ENCODE measurements at regions not wholly inside any gene's neighbourhood (a gene's known extent, or its start where the extent isn't known, plus 50 kb on each side); places are given as distances from the start of the nearest gene placed in this dataset.
A peak's percentile ranks its signal among the peaks of the same experiment; 100 is the strongest.

GRCh38 chrX:143455046-143455445 lies 62.2 kb downstream of the SPANXN3 start:
- Histone ChIP-seq H3K27me3 (ENCODE audit: insufficient read depth, low read depth, severe bottlenecking) (peaks cover 5% of the 10 kb centered on the region), H3K27ac (no peak overlapping the region), H3K9me3 (ENCODE audit: severe bottlenecking) (no peaks in the 10 kb centered on the region), H3K4me3 (ENCODE audit: low read depth, low read length) (no peak overlapping the region), H3K36me3 (no peaks in the 10 kb centered on the region)
- no peak for DNase-seq
- TF ChIP-seq, protein P1, sequence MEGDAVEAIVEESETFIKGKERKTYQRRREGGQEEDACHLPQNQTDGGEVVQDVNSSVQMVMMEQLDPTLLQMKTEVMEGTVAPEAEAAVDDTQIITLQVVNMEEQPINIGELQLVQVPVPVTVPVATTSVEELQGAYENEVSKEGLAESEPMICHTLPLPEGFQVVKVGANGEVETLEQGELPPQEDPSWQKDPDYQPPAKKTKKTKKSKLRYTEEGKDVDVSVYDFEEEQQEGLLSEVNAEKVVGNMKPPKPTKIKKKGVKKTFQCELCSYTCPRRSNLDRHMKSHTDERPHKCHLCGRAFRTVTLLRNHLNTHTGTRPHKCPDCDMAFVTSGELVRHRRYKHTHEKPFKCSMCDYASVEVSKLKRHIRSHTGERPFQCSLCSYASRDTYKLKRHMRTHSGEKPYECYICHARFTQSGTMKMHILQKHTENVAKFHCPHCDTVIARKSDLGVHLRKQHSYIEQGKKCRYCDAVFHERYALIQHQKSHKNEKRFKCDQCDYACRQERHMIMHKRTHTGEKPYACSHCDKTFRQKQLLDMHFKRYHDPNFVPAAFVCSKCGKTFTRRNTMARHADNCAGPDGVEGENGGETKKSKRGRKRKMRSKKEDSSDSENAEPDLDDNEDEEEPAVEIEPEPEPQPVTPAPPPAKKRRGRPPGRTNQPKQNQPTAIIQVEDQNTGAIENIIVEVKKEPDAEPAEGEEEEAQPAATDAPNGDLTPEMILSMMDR (IDR thresholded peaks at IDR 0.05; ENCODE audit: low read depth, low read length) = no peak

DNA sequence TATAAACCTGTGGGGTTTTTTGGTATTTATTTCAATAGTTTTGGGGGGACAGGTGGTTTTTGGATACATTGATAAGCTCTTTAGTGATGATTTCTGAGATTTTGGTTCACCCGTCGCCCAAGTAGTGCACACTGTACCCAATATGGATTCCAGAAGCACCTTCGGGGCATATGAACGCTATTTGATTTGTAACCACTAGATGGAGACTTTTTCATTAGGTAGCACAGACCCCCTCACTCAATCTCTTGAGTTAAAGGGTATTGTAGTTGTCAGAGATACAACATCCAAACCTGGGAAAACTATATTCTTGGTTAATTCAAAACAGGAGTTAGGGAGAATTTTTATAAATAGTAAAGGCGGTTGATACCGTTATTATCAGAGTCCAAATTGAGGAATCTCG lies 79.8 kb downstream of the SPANXN3 start:
- Histone ChIP-seq H3K9me3 (ENCODE audit: severe bottlenecking) (no peaks in the 10 kb centered on the region), H3K27me3 (ENCODE audit: insufficient read depth, low read depth, severe bottlenecking) (peaks cover 18% of the 10 kb centered on the region), H3K4me3 (ENCODE audit: low read depth, low read length) (no peak overlapping the region), H3K36me3 (no peaks in the 10 kb centered on the region), H3K27ac (no peak overlapping the region)
- TF ChIP-seq, protein P1 (IDR thresholded peaks at IDR 0.05; ENCODE audit: low read depth, low read length) = peak; percentile 39; the same call in 1 of the 2 replicates
- no peak for DNase-seq

GRCh38 chrX:143435916-143436315 lies 81.4 kb downstream of the SPANXN3 start:
- Histone ChIP-seq H3K4me3 (ENCODE audit: low read depth, low read length) (no peak overlapping the region), H3K27me3 (ENCODE audit: insufficient read depth, low read depth, severe bottlenecking) (peaks cover 18% of the 10 kb centered on the region), H3K36me3 (no peaks in the 10 kb centered on the region), H3K9me3 (ENCODE audit: severe bottlenecking) (no peaks in the 10 kb centered on the region), H3K27ac (no peak overlapping the region)
- TF ChIP-seq, protein P1 (IDR thresholded peaks at IDR 0.05; ENCODE audit: low read depth, low read length) = no peak
- no peak for DNase-seq

DNA sequence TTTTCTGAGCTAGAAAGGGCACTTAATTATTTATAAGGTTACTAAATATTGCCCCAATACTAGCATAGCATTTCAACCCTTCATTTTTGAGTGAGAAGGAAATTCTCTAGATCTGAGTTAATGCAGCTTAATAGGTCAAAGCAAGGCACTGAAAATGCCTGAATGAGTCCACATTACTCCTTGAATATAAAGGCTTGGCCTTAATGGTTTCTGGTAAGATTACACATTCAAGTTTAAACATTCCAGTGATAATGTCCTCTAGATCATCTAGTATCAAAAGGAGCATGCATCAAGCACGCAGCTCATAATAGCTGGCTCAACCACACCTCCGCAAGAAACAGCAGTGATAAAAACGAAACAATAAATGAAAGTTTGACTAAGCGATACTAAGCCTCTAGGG lies 87.5 kb downstream of the SPANXN3 start:
- TF ChIP-seq, protein P1 (IDR thresholded peaks at IDR 0.05; ENCODE audit: low read depth, low read length) = no peak
- DNase-seq = no peak
- Histone ChIP-seq H3K36me3 (no peaks in the 10 kb centered on the region), H3K27me3 (ENCODE audit: insufficient read depth, low read depth, severe bottlenecking) (peaks cover 18% of the 10 kb centered on the region), H3K4me3 (ENCODE audit: low read depth, low read length) (no peak overlapping the region), H3K27ac (no peak overlapping the region), H3K9me3 (ENCODE audit: severe bottlenecking) (no peaks in the 10 kb centered on the region)

- Histone ChIP-seq H3K4me3 (ENCODE audit: low read depth, low read length) (no peak overlapping the region), H3K36me3 (no peaks in the 10 kb centered on the region), H3K27ac (no peak overlapping the region), H3K27me3 (ENCODE audit: insufficient read depth, low read depth, severe bottlenecking) (peaks cover 12% of the 10 kb centered on the region), H3K9me3 (ENCODE audit: severe bottlenecking) (no peaks in the 10 kb centered on the region)
- TF ChIP-seq, protein P1 (IDR thresholded peaks at IDR 0.05; ENCODE audit: low read depth, low read length) = no peak
- DNase-seq = no peak
Observed at GRCh38 chrX:143429131-143429530, 88.1 kb downstream of the SPANXN3 start.

GRCh38 chrX:143401160-143401559 lies 116.1 kb downstream of the SPANXN3 start:
- Histone ChIP-seq H3K4me3 (ENCODE audit: low read depth, low read length) (no peak overlapping the region), H3K36me3 (no peaks in the 10 kb centered on the region), H3K27ac (no peak overlapping the region), H3K27me3 (ENCODE audit: insufficient read depth, low read depth, severe bottlenecking) (peaks cover 15% of the 10 kb centered on the region), H3K9me3 (ENCODE audit: severe bottlenecking) (no peaks in the 10 kb centered on the region)
- TF ChIP-seq, protein P1 (IDR thresholded peaks at IDR 0.05; ENCODE audit: low read depth, low read length) = no peak
- no peak for DNase-seq

Data from WERI-Rb-1 (cell line).